ENCODE measurements at regions not wholly inside any gene's neighbourhood (a gene's known extent, or its start where the extent isn't known, plus 50 kb on each side); places are given as distances from the start of the nearest gene placed in this dataset.

DNA sequence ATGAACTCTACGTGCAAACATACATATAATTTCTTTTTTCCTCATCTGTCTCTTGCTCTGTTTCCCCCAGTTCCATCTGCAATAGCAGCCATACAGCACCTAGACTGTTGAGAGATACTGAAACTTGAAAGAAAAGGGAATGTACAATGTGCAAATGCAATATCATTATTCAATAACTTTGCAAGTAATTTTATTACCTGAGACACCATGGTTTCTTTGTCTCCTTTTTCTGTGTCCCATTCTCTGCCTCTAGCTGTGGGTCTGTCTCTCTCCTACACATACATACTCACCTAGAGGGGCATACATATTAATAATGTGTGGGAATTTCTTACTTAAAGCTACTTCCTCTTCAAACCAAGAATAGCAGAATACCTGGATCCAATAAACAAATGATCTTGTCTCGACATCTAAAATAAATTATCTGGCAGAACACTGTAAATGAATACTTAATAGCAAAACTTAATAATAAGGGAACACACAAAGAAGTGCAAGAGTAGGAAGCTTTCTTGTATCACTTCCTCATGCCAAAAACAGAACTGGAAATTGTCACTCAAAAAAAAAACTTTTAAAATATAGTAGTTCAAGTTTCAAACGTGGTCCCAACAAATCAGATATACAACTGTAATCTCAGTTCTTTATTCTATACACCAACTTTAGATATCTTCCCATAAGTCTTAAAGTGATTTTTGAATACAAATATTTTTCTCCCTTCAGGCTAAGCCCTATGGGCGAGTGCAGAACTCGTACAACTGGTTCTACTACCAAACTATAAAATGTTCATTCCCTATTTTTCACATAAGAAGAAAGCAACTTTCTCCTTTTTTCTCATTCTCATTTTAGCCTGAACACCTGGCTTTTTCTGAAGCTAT, 194.6 kb downstream of the NRIP1 start:
- no peak for DNase-seq

DNA sequence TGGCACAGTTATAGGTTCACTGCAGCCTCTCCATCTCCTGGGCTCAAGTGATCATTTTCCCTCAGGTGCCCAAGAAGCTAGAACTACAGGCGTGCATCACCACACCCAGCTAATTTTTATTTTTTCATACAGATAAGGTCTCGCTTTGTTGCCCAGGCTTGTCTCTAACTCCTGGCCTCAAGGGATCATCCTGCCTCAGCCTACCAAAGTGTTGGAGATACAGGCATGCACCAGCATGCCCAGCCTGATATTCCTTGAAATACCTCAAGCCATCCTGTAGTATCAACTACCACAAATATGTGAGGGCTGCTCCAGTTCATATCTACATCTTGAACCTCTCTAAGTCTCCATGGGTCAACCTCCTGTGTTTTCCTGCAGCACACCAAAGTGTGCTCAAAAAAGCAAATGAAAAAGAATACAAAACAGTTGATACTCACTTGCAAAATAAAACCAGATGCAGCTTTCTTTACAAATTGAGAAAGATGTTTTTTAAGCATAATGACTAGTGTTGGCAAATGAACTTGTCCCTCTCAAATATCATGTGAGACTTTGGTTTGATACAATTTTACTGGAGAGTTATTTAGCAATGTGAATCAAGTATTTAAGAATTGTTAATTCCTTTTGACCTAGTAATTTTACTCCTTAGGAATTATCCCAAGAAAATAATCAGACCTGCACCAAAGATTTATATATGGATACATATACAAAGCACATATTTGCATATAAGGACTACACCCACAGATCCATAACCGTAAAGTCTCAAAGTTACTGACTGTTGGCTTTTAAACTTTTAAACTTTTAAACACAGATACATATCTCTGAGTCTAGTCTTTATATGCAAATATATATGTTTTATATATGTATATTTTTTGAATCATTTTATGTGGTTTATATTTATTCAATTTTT, 197.7 kb downstream of the NRIP1 start:
- no peak for DNase-seq

DNA sequence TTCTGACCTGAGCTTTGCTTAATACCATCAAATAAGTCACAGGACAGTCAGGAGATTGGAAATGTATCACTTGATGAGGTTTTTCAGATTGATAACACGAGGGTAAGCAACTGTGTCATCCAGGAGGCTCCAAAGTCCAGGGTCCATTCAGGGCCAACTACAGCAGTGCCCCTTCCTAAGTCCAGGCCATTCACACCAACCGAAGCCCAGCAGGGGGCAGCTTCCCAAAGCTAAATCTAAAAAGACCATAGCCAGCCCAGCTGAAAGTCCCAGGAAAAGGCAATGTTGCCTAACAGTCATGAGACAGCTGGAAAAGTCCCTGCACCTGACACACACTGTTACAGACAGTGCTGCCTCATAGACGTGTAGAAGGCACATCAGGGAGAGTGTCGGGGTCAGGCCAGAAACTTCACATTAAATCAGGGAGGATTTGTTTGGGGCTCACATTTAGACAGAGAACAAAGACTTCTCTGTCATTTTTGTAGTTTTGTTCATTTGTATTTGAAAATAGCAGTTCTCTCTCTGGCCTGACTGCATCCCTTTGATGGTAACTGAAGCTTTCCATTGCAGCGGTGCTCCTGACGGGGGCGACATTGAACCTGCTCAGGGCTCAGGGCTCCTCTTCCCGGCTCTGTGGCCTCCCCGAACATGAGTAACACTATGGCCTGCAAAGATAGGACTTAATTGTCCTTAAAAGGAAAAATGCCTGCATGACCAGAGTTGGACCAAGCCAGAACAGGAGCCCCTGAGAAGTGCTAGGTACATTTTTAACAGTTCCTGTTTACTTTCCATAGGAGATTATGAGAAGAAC, 200.4 kb downstream of the NRIP1 start:
- peak; percentile 49 to 61 for DNase-seq

DNA sequence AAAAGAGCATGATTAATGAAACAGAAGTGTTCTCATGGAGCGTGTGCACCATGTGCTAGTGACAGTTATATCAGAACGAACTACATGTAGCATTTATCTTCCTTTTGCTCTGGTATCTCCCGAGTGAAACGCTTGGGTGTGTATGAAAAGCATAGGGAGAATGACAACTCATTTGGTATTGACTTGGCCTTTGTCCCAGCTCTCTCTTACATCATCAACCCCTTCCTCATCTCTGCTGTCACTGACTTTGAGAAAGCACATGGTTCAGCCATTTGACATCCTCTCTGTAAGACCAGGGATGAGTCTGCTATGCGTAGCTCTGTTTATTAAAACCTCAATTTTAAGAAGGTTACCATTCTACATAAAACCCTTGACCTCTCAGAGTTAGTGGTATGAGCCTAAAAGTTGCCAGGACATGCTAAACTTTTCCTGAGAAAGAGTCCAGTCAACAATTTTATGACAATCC, 201.0 kb downstream of the NRIP1 start:
- no peak for DNase-seq

DNA sequence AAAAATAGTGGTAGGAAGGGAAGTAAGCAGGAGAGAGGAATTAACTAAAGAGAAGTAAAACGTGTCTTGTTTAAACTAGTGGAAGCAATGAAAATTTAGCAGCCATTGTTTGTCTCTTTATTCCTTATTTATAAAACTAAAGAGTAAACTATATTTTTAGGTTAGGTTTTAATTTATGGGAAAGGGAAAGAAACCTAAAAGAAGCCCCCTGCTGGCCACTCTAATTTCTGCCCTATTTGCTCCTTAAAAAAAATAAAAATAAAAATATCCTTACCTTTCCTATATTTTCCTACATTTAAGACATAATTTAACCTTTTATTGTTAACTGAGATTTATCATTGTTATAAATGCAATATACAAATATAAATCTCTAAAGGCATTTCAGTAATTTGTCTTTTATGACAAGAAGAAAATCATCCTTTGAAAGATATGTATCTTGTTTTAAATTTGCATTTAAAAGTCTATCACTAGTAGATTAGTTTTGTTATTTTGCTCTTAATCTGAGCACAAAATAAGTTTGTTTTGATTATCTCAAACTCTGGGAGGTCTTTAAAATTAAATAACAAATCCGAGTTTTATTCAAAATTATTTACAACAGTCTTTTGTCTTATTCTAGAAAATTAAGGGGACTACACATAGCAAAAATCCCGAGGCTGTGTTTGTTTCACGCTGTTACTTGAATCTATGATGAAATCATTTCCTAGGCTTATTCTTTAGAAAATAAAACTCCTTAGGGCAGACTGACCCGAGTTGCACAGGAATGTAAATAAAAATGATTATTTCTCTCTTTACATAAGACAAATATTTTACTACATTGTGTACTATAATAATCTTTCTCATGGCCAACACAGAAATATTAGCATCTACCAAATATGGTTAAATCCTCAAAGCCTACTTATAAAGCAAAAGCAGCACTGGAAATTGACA, 201.7 kb downstream of the NRIP1 start:
- no peak for DNase-seq

DNA sequence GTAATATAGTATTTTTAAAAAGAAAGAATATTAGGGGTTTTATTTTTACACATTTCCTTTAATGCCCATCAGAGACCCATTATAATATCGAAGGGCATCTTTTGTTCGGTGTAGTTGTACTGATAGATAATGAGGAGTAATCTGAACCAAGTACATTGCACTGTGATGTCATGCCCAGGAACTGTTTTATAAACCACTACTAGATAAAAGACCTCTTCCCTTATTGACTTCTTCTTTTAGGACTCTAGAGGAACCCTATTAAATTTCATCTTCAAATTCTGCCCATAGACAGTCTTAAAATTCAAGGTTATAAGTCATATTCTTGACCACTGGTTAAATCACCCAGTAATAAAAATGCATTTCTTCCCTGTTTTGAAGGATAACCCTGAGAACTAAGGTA, 206.5 kb downstream of the NRIP1 start:
- no peak for DNase-seq

DNA sequence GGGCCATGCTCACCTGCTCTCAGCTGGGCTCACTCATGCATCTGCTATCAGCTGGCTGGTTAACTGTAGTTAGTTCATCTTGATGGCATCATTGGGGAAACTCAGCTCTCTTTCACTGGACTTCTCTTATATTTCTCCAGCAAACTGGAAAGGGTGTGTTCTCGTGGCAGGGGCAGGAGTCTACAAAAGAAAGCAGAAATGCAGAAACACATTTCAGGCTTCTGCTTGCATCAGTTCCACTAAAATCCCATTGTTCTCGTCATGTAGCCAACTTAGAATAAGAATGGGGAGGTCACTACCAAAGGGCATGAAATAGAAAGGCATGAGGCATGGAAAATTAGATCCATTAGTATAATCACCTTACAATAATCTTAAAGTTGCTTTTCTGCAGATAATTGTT, 207.3 kb downstream of the NRIP1 start:
- DNase-seq, result no peak

DNA sequence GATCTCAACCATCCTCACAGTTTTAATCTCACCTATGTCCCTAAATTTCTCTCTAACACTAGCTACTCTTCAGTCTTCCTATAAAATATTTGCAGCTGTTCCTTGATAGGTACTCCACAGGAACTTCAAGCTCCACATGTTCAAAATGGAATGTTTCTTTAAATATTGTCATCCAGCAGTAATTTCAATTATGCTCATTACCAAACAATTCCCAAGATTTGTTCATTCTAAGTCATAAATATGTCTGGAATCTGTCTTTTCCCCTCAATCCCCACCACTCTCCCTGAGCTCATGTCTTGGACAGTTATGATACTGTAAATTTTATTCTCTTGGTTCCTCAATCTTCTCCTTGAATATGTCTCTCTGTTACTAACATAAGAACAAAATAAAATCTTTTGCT, 214.4 kb downstream of the NRIP1 start:
- no peak for DNase-seq

DNA sequence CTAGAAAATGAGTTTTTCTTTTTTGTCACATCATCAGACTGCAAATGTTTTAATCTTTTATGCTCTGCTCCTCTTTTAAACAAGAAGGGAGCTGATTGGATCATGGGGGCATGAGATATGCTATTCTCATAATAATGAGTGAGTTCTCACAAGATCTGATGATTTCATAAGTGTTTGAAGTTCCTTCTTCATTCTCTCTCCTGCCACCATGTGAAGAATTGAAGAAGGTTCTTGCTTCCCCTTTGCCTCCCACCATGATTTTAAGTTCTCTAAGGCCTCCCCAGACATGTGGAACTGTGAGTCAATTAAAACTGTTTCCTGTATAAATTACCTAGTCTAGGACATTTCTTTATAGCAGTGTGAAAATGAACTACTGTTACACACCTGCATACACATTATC, 218.2 kb downstream of the NRIP1 start:
- DNase-seq, result no peak

DNA sequence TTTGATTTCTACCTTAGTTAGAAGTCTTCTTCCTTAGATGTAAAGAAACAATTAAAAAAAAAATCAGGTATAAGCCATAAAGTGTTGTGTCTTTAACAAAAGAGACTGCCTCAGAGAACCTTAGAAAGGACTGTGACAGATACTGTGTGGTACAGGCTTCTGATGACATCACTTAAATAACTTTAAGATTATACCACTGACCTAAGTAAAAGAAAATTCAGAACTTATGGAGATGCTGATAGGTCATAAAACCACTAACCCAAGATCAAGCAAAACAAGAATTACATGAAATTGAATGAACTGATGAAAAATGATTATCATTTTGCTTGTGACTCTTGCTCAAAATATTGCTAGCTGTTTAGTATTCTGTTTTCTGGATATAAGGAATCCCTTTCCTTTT, 220.8 kb downstream of the NRIP1 start:
- DNase-seq, result no peak

DNA sequence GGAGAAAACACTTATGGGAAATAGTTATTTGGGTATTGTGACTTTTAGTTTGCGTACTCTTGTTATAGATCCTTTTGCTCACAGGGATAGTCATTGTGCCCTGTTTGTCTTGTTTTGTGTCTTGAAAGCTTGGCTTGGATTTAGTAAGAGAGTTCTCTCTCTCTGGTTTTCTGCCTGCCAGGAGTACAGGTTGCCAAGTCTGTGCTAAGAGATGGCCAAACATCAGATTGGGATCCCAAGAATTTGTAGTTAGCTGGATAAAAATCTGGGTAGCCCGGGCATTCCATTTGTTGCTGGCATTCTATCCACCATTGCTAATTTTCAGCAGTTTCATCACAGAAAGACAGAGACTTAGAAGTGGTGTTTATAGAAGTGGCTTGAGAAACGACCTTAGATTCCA, 222.2 kb downstream of the NRIP1 start:
- DNase-seq, result no peak

DNA sequence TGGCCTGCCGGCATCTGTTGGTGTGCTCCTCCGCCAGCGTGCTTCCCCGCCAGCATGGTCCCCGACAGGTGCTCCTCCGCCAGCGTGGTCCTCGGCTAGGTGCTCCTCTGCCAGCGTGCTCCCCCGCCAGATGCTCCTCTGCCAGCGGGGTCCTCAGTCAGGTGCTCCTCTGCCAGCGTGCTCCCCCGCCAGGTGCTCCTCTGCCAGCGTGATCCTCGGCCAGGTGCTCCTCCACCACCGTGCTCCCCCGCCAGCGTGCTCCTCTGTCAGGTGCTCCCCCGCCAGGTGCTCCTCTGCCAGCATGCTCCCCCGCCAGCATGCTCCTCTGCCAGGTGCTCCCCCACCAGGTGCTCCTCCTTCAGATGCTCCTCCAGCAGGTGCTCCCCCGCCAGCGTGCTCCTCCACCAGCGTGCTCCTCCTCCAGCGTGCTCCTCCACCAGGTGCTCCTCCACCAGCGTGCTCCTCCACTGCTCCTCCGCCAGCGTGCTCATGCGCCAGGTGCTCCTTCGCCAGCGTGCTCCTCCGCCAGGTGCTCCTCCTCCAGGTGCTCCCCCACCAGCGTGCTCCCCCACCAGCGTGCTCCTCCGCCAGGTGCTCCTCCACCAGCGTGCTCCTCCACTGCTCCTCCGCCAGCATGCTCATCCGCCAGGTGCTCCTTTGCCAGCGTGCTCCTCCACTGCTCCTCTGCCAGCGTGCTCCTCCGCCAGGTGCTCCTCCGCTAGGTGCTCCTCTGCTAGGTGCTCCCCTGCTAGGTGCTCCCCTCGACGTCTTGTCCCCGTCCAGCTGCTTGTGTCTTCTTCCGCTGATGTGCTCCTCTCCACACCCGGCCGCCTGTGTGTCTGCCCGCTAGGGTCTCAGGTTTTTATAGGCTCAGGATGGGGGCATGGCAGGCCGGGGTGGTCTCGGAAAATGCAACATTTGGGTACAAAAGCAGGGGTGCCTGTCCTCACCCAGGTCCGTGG, 223.0 kb downstream of the NRIP1 start:
- no peak for DNase-seq

DNA sequence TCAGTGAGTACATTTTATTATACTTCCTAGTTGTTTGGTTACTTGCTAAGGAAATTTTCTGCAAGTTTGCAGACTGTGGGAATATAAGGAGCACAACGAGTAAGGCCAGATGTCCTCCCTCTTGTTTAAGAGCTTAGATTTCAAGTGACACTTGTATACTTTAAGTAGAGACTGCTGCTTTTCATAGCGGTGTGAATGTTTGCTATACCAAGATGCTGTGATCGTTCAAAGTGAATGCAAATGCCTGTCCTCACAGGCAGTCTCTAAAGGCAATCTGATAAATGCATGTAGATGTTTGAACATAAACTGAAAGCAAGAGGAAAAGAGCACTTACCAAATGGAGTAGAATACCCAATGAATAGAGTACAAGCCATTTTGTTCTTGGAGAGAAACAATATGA, 226.4 kb downstream of the NRIP1 start:
- no peak for DNase-seq

DNA sequence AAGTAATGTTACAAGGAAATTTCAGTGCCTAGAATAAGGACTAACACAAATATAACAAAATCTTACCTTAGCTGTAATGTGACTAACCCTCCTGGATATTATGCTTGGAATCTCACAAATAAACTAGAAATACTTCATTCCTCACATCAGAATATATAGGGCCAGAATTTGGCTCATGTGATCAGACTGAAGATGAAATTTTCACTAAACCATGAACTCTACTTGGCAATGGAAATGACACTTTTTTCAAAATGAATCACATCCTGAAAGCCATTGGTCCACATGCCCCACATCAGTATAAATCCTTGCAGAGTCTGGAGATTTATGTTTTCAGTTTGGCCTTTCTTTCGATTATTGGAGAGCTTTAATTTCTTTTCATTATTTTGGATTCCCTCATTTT, 227.8 kb downstream of the NRIP1 start:
- DNase-seq, result no peak

DNA sequence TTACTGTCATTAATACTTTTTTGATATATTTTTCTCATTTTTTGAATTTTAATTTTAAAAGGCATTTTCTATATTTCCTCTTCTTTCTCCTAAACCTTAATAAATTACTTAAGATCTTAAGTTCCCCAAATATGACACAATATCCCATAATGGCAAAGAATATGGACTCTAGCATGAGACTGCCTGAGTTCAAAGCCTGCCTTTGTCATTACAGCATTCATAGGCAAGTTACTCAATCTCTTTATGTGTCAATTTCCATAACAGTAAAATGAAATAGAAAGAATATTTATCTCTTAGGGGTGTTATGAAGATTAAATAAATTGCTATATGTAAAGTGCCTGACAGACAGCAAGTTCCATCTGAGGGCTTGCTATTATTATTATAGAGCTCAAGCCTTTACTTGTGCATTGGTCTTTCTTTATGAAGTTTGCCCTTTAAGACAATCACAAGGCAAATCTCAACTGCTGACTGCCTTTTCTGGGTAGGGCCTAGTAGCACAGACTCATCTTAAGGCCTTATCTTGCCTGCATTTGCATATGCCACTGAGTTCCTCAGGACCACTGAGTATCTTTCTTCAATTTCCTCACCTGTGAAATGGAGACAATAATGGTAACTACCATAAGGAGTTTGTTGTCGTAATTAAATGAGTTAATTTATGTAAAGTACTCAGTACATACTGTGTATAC, 231.0 kb downstream of the NRIP1 start:
- no peak for DNase-seq

DNA sequence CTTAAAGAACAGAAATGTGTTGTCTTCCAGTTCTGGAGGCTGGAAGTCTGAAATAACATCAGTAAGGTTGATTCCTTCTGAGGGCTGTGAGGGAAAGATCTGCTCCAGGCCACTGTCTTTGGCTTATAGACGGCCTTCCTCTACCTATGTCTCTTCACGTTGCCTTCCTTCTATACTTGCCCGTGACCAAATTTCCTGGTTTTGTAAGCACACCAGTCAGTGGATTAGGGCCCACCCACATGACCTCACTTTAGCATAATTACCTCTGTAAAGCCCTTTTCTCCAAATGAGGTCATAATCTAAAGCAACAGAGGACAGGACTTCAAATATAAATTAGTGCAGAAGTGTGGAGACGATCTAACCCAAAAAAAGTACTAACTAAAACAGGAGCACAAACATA, 231.6 kb downstream of the NRIP1 start:
- no peak for DNase-seq

DNA sequence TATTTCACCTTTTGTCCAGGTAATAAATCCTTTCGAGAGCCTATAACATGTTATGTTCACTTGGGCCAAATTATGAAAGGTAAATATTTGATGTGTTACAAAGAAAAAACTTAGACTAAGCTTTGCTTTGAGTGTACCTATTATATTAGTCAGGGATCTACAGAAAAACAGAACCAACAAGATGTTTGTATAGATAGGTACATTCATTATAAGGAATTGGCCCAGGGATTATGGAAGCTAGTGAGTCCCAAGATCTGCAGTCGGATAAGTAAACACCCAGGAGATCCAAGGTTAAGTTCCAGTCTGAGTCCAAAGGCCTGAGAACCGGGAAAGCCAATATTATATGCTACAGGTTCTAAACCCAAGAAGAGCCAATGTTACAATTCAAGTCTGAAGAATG, 234.5 kb downstream of the NRIP1 start:
- no peak for DNase-seq

DNA sequence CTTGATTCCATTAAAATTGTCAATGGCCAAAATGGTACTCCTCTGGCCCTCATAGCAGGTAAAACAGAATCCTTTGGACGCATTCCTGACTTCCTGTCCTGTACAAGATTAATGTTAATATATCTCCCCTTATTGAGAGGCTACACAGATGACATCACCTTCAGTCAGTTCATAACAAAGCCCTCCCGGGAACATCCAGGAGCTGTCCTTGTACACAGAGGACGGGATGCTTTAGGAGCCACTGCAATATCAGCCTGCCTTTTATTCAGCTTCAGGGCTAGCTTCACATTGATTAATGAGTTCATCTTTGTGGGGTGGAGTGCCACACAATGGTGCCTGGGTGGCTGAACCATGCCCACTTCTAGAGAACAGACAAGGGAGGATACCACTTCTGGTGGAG, 235.1 kb downstream of the NRIP1 start:
- DNase-seq, result no peak

DNA sequence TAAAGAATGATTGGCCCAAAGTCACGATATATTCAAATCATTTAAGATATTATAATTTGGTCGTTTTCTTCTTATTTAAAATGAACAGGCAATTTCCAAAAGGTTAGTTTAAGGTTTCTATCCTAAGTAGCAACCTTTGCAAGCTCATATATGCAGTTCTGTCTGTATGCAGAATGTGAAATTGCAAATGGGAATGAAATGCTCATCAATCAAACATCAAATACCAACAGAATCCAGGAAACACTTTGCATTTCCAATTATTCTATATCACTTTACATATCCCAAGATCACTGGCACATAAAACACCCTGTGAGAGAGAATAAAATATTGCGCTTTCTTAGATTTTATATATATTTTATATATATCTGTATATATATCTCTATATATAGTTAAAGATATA, 237.3 kb downstream of the NRIP1 start:
- DNase-seq, result no peak

DNA sequence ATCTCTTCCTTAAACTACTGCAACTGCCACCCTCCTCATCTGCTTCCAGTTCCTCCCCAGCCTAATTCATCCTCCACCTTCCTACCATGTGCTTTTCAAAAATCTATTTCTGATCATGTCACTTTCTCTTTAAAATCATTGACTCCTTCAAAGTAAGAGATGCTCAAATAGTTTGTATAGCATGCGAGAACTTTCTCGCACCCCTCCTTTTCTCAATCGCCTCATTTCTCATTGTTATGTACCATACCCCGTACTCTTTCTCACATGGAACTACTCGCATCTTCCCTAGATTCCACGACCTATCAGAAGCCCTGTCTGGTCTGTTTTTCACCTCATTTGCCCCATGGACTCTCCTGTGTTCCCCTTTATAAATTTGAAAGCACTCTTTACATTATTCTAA, 238.2 kb downstream of the NRIP1 start:
- no peak for DNase-seq

Measured in NCI-H2081 (cell line).